ENCODE measurements at regions not wholly inside any gene's neighbourhood (a gene's known extent, or its start where the extent isn't known, plus 50 kb on each side); places are given as distances from the start of the nearest gene placed in this dataset.

GRCh38 chr2:240203031-240203787 is 62.8 kb upstream of the OTOS start:
- Histone ChIP-seq H3K36me3 (ENCODE audit: control insufficient read depth, insufficient read depth, low read length) (no peaks in the 10 kb centered on the region), H3K27me3 (ENCODE audit: control insufficient read depth, insufficient read depth, low read length) (peaks cover 10% of the 10 kb centered on the region), H3K9ac (ENCODE audit: low read length) (no peak overlapping the region), H3K4me1 (ENCODE audit: control insufficient read depth, insufficient read depth, low read length) (no peaks in the 10 kb centered on the region), H3K4me3 (ENCODE audit: low read length) (no peak overlapping the region), H3K27ac (ENCODE audit: low read depth, low read length) (no peak overlapping the region)

GRCh38 chr2:240203788-240204270 is 63.4 kb upstream of the OTOS start:
- no peak overlapping the region for H3K27ac ChIP-seq (ENCODE audit: low read depth, low read length)
- H3K4me3 ChIP-seq (ENCODE audit: low read length), result no peak overlapping the region
- no peak overlapping the region for H3K9ac ChIP-seq (ENCODE audit: low read length)
- H3K36me3 ChIP-seq (ENCODE audit: control insufficient read depth, insufficient read depth, low read length), result no peaks in the 10 kb centered on the region
- H3K27me3 ChIP-seq (ENCODE audit: control insufficient read depth, insufficient read depth, low read length), result peaks cover 10% of the 10 kb centered on the region
- no peaks in the 10 kb centered on the region for H3K4me1 ChIP-seq (ENCODE audit: control insufficient read depth, insufficient read depth, low read length)

- H3K4me3 ChIP-seq (ENCODE audit: low read length), result no peak overlapping the region
- H3K9ac ChIP-seq (ENCODE audit: low read length), result no peak overlapping the region
- peaks cover 10% of the 10 kb centered on the region for H3K27me3 ChIP-seq (ENCODE audit: control insufficient read depth, insufficient read depth, low read length)
- no peaks in the 10 kb centered on the region for H3K4me1 ChIP-seq (ENCODE audit: control insufficient read depth, insufficient read depth, low read length)
- no peak overlapping the region for H3K27ac ChIP-seq (ENCODE audit: low read depth, low read length)
- no peaks in the 10 kb centered on the region for H3K36me3 ChIP-seq (ENCODE audit: control insufficient read depth, insufficient read depth, low read length)
Observed at GRCh38 chr2:240204431-240205276, 64.2 kb upstream of the OTOS start.

- Histone ChIP-seq H3K36me3 (ENCODE audit: control insufficient read depth, insufficient read depth, low read length) (no peaks in the 10 kb centered on the region), H3K4me3 (ENCODE audit: low read length) (no peak overlapping the region), H3K9ac (ENCODE audit: low read length) (no peak overlapping the region), H3K27me3 (ENCODE audit: control insufficient read depth, insufficient read depth, low read length) (peaks cover 10% of the 10 kb centered on the region), H3K4me1 (ENCODE audit: control insufficient read depth, insufficient read depth, low read length) (no peaks in the 10 kb centered on the region), H3K27ac (ENCODE audit: low read depth, low read length) (no peak overlapping the region)
Observed at GRCh38 chr2:240205348-240205747, 64.9 kb upstream of the OTOS start.

- Histone ChIP-seq H3K4me1 (ENCODE audit: control insufficient read depth, insufficient read depth, low read length) (no peaks in the 10 kb centered on the region), H3K27ac (ENCODE audit: low read depth, low read length) (no peak overlapping the region), H3K36me3 (ENCODE audit: control insufficient read depth, insufficient read depth, low read length) (no peaks in the 10 kb centered on the region), H3K27me3 (ENCODE audit: control insufficient read depth, insufficient read depth, low read length) (peaks cover 10% of the 10 kb centered on the region), H3K9ac (ENCODE audit: low read length) (no peak overlapping the region), H3K4me3 (ENCODE audit: low read length) (no peak overlapping the region)
Observed at GRCh38 chr2:240205772-240206171, 65.3 kb upstream of the OTOS start.

- H3K9ac ChIP-seq (ENCODE audit: low read length), result no peak overlapping the region
- H3K4me3 ChIP-seq (ENCODE audit: low read length), result no peak overlapping the region
- no peaks in the 10 kb centered on the region for H3K4me1 ChIP-seq (ENCODE audit: control insufficient read depth, insufficient read depth, low read length)
- peaks cover 10% of the 10 kb centered on the region for H3K27me3 ChIP-seq (ENCODE audit: control insufficient read depth, insufficient read depth, low read length)
- H3K36me3 ChIP-seq (ENCODE audit: control insufficient read depth, insufficient read depth, low read length), result no peaks in the 10 kb centered on the region
- H3K27ac ChIP-seq (ENCODE audit: low read depth, low read length), result no peak overlapping the region
Observed at GRCh38 chr2:240206630-240207029, 66.2 kb upstream of the OTOS start.

GRCh38 chr2:240207661-240208060 is 67.2 kb upstream of the OTOS start:
- H3K36me3 ChIP-seq (ENCODE audit: control insufficient read depth, insufficient read depth, low read length), result no peaks in the 10 kb centered on the region
- no peaks in the 10 kb centered on the region for H3K4me1 ChIP-seq (ENCODE audit: control insufficient read depth, insufficient read depth, low read length)
- peaks cover 10% of the 10 kb centered on the region for H3K27me3 ChIP-seq (ENCODE audit: control insufficient read depth, insufficient read depth, low read length)
- H3K4me3 ChIP-seq (ENCODE audit: low read length), result no peak overlapping the region
- no peak overlapping the region for H3K9ac ChIP-seq (ENCODE audit: low read length)
- H3K27ac ChIP-seq (ENCODE audit: low read depth, low read length), result no peak overlapping the region

GRCh38 chr2:240208096-240208495 is 67.6 kb upstream of the OTOS start:
- Histone ChIP-seq H3K27ac (ENCODE audit: low read depth, low read length) (no peak overlapping the region), H3K27me3 (ENCODE audit: control insufficient read depth, insufficient read depth, low read length) (peaks cover 6% of the 10 kb centered on the region), H3K9ac (ENCODE audit: low read length) (no peak overlapping the region), H3K36me3 (ENCODE audit: control insufficient read depth, insufficient read depth, low read length) (no peaks in the 10 kb centered on the region), H3K4me3 (ENCODE audit: low read length) (no peak overlapping the region), H3K4me1 (ENCODE audit: control insufficient read depth, insufficient read depth, low read length) (no peaks in the 10 kb centered on the region)

- H3K9ac ChIP-seq (ENCODE audit: low read length), result no peak overlapping the region
- peaks cover 6% of the 10 kb centered on the region for H3K27me3 ChIP-seq (ENCODE audit: control insufficient read depth, insufficient read depth, low read length)
- H3K36me3 ChIP-seq (ENCODE audit: control insufficient read depth, insufficient read depth, low read length), result no peaks in the 10 kb centered on the region
- H3K4me1 ChIP-seq (ENCODE audit: control insufficient read depth, insufficient read depth, low read length), result no peaks in the 10 kb centered on the region
- no peak overlapping the region for H3K4me3 ChIP-seq (ENCODE audit: low read length)
- H3K27ac ChIP-seq (ENCODE audit: low read depth, low read length), result no peak overlapping the region
Observed at GRCh38 chr2:240208631-240209211, 68.3 kb upstream of the OTOS start.

- H3K9ac ChIP-seq (ENCODE audit: low read length), result no peak overlapping the region
- no peaks in the 10 kb centered on the region for H3K36me3 ChIP-seq (ENCODE audit: control insufficient read depth, insufficient read depth, low read length)
- no peak overlapping the region for H3K4me3 ChIP-seq (ENCODE audit: low read length)
- peaks cover 6% of the 10 kb centered on the region for H3K27me3 ChIP-seq (ENCODE audit: control insufficient read depth, insufficient read depth, low read length)
- no peaks in the 10 kb centered on the region for H3K4me1 ChIP-seq (ENCODE audit: control insufficient read depth, insufficient read depth, low read length)
- H3K27ac ChIP-seq (ENCODE audit: low read depth, low read length), result no peak overlapping the region
Observed at GRCh38 chr2:240209493-240209892, 69.0 kb upstream of the OTOS start.

GRCh38 chr2:240210198-240210965 is 69.9 kb upstream of the OTOS start:
- H3K9ac ChIP-seq (ENCODE audit: low read length), result no peak overlapping the region
- H3K27ac ChIP-seq (ENCODE audit: low read depth, low read length), result no peak overlapping the region
- H3K36me3 ChIP-seq (ENCODE audit: control insufficient read depth, insufficient read depth, low read length), result no peaks in the 10 kb centered on the region
- no peak overlapping the region for H3K4me3 ChIP-seq (ENCODE audit: low read length)
- H3K27me3 ChIP-seq (ENCODE audit: control insufficient read depth, insufficient read depth, low read length), result no peaks in the 10 kb centered on the region
- no peaks in the 10 kb centered on the region for H3K4me1 ChIP-seq (ENCODE audit: control insufficient read depth, insufficient read depth, low read length)

- Histone ChIP-seq H3K27me3 (ENCODE audit: control insufficient read depth, insufficient read depth, low read length) (no peaks in the 10 kb centered on the region), H3K36me3 (ENCODE audit: control insufficient read depth, insufficient read depth, low read length) (no peaks in the 10 kb centered on the region), H3K4me3 (ENCODE audit: low read length) (no peak overlapping the region), H3K4me1 (ENCODE audit: control insufficient read depth, insufficient read depth, low read length) (no peaks in the 10 kb centered on the region), H3K27ac (ENCODE audit: low read depth, low read length) (no peak overlapping the region), H3K9ac (ENCODE audit: low read length) (no peak overlapping the region)
Observed at GRCh38 chr2:240211096-240211495, 70.6 kb upstream of the OTOS start.

Data from rectal smooth muscle tissue (tissue), 1 donor.